Lower leg skin (tissue), 3 donors: ENCODE measurements at regions not wholly inside any gene's neighbourhood (a gene's known extent, or its start where the extent isn't known, plus 50 kb on each side); places are given as distances from the start of the nearest gene placed in this dataset.

Experiments used
- CTCF ChIP-seq, 3 donors: fragments of 450-650 bp; IDR thresholded peaks; one replicate each; pipeline ENCODE4 v1.5.1; 2016; ENCODE audit warnings: antibody characterized with exemption in 3 of 3, mild to moderate bottlenecking in 3 of 3, moderate library complexity in 2 of 3
- POLR2A ChIP-seq, 2 donors: fragments of 450-650 bp; IDR thresholded peaks; one replicate each; pipeline ENCODE4 v1.6.1; 2016 to 2017; ENCODE audit warnings: antibody characterized with exemption in 2 of 2, mild to moderate bottlenecking in 1 of 2, moderate library complexity in 1 of 2

GRCh38 chr5:174246743-174247142 lies 201.2 kb downstream of the NSG2 start:
- no peak for TF ChIP-seq CTCF (IDR thresholded peaks at IDR 0.05)
- no peak for TF ChIP-seq POLR2A (IDR thresholded peaks at IDR 0.05)
